HCT116 (cell line): ENCODE measurements at regions not wholly inside any gene's neighbourhood (a gene's known extent, or its start where the extent isn't known, plus 50 kb on each side); places are given as distances from the start of the nearest gene placed in this dataset.
"Not testable (repeated sequence)": the region's sequence is repeated elsewhere in the genome, so short reads cannot be mapped to it uniquely, and the experiment has no call there.

Source experiments
- ATF3 ChIP-seq: IDR thresholded peaks from 2 replicates; pipeline ENCODE4 v1.6.1; 2012
- CTCF ChIP-seq, 3 experiments: fragments of 200-600 bp in 1 of 3; sonication (generic) in 1 of 3; IDR thresholded peaks in 2 of 3; conservative IDR thresholded peaks in 1 of 3; 2 replicates each; pipeline ENCODE4 v1.5.1; 2012 to 2017; ENCODE audit warnings: low read depth in 2 of 3, low read length in 2 of 3, antibody characterized with exemption in 1 of 3, borderline replicate concordance in 1 of 3, control low read depth in 1 of 3, mild to moderate bottlenecking in 1 of 3, mixed read lengths in 1 of 3, mixed run types in 1 of 3, moderate library complexity in 1 of 3; ENCODE audit not compliant: insufficient read depth in 1 of 3
- EZH2 ChIP-seq: fragments of 200-600 bp; sonication (generic); IDR thresholded peaks from 2 replicates; pipeline ENCODE4 v1.6.1; 2017; ENCODE audit warnings: antibody characterized with exemption, mixed run types
- RAD21 ChIP-seq: IDR thresholded peaks from 2 replicates; pipeline ENCODE4 v1.6.1; 2012; ENCODE audit warnings: low read depth, mild to moderate bottlenecking
- ZBTB33 ChIP-seq: IDR thresholded peaks from 2 replicates; pipeline ENCODE4 v1.6.1; 2011; ENCODE audit warnings: mild to moderate bottlenecking, low read length, moderate library complexity; ENCODE audit not compliant: insufficient replicate concordance; ENCODE audit errors: extremely low read depth

GRCh38 chr16:34014841-34015820 is 555.7 kb downstream of the TP53TG3F start:
- TF ChIP-seq CTCF (IDR thresholded peaks at IDR 0.05 in 2 of 3, conservative IDR thresholded peaks at IDR 0.05 in 1 of 3; ENCODE audit: borderline replicate concordance in 1 of 3, insufficient read depth in 1 of 3, low read depth in 2 of 3, low read length in 2 of 3); RAD21; ZBTB33; EZH2; ATF3: not testable (repeated sequence)
